Activated CD4-positive, alpha-beta T cell treated with anti-CD3 and anti-CD28 coated beads, Interleukin-10, Interleukin-2, amounts not matched to agents 100 ng/mL and 50 ng/mL, durations not matched to agents 16 hours and 8 hours (primary cell): ENCODE measurements at regions not wholly inside any gene's neighbourhood (a gene's known extent, or its start where the extent isn't known, plus 50 kb on each side); places are given as distances from the start of the nearest gene placed in this dataset.

ENCODE experiments used
- DNase-seq: peaks from one replicate; pipeline ENCODE4 v3.0.0-alpha.2; 2020

DNA sequence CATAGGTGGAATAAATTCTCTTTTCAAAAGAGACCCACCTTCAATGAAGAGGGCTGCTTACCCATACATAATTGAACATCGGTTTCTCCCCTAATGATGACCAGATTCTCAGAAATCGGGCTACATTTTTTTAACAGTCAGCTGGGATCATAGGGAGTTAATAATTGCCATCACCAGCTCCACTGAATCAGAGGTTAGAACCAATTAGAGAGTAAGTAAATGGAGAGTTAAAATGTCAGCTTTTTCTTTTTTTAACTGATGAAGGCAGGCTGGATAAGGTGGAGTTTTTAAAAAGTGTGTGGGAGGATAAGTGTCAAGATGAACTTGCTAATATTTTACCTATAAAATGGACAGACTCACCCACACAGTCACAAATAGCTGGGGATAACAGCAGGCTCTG, 584.5 kb upstream of the NR3C2 start:
- no peak for DNase-seq

DNA sequence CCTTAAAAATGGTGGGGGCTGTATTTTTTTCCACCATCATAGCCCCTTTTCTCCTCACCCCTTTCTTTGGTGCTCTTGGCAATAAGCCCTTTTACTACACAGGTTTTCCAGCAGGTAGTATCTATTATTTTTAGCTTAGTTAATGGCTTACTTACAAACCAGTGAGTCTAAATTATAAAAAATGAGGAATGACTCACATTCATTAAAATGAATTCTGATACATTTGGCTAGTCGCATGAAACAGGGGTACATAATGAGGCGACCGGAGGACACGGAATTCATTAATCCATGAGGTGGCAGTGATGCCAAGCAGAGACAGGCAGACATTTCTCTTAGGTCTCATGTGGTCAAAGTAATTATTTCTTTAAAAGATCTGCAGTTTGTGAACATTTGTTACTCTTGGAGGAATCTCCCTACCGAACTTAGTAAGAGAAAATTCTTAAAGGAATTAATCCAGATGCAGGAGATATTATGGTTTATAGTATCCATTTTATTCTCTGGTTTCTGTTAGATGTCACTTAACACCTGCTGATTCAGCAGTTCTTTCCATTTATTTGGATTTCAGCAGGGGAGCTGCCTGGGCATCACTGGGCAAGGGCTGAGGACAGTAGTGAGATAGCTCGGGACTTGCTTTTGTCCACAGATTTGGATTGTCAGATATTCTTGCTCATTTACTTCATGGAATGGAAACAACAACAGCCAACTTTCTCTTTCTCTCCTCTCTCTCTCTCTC, 575.0 kb upstream of the NR3C2 start:
- DNase-seq = no peak

DNA sequence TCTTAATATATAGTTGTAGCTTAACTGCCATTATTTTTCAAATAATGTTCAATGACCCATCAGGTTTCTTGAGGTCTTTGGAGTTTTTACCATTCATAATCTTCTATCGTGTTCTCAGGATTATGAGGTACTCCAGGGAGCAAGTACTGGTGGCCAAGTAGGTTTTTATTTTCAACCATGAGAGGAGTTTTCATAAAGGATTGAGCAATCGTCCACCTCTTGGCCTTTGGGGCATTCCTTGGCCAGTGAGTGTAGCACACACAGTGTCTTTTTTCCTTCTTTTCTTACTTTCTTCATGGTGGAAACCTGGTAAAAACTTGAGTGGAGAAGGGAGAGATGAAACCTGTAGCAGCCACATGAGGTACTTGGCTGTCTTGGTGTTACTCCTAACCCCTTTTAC, 567.0 kb upstream of the NR3C2 start:
- DNase-seq = no peak

DNA sequence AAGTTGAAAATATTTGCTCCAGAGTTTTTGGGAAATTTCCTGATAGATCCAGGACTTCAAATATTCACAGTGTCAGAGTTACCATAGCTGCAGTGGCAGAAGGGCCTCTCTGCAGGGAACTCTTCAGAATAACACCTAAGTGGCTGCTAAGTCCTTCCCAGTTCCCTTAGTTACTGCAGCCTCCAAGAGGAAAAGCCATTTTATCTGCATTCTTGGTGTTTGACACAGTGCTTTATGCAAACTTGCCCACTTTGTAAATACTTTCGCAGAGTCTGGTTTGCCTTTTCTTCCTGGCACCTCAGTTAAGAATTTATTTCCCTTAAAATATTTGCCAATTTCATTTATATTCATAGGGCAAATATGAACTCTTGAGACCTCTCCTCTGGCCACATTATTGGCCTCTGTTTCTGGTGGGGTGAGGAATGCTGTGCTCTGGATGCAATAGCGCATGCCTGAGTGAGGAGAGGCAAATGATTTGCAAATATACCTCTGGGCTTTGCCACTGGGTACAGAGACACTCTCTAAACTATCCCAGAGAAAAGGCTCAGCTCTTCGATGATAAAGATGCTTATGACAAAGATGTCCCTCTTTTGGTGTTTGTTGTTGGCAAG, 566.3 kb upstream of the NR3C2 start:
- no peak for DNase-seq

DNA sequence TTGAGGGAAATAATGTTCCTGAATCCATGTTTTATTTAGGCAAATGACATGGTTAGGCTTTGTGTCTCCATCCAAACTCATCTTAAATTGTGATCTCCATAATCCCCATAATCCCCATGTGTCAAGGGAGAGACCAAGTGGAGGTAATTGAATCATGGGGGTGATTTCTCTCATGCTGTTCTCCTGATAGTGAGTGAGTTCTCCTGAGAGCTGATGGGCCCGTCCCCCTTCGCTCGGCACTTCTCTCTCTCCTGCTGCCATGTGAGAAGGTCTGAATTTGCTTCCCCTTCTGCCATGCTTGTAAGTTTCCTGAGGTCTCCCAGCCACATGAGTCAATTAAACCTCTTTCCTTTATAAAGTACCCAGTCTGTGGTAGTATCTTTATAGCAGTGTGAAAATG, 563.0 kb upstream of the NR3C2 start:
- no peak for DNase-seq

DNA sequence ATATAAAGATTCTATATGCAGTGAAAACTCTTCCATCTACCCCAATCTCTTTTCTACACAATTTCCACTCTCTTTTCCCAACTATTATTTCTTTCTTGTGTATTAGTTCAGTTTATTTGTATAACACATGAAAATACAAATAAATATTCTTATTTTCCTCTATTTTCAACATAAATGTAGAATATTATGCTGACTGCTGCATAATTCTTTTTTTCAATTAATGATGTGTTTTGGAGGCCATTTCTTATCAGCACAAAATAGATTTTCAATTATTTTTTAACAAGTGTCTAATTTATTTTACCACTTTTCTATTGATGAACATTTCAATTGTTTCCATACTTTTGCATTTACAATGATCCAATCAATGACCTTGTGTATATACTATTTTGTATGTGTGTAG, 557.7 kb upstream of the NR3C2 start:
- no peak for DNase-seq

DNA sequence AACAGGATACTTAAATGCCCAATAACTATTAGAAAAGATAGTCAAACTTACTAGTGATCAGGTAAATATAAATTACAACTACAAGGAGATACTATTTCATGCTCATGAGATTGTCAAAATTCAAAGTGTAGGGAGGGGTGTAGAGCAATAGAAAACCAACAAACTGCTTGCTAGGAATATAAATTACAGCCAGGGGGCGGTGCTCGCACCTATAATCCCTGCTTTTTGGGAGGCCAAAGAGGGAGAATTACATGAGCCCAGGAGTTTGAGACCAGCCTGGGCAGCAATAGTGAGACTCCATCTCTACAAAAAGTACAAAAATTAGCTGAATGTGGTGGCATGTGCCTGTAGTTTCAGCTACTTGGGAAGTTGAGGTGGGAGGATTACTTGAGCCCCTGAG, 556.5 kb upstream of the NR3C2 start:
- DNase-seq = peak; percentile 4

DNA sequence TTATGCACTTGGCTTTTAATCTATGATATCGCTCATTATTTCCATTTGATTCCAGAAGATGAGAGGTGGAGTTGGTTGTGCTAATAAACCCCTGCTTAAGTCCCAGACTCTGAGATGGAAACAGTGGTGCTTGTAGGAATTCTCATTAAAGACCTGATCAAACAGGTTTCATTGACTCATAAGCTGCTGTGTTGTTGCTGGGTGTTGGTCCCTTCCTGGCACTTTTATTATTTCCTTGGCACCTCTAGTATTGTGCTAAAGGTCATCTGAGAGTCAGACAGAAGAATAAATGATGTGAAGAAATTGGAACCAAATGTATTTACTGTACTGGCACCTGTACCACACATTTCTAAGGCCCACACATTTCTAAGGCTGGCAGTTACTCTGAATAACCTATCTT, 544.7 kb upstream of the NR3C2 start:
- no peak for DNase-seq

DNA sequence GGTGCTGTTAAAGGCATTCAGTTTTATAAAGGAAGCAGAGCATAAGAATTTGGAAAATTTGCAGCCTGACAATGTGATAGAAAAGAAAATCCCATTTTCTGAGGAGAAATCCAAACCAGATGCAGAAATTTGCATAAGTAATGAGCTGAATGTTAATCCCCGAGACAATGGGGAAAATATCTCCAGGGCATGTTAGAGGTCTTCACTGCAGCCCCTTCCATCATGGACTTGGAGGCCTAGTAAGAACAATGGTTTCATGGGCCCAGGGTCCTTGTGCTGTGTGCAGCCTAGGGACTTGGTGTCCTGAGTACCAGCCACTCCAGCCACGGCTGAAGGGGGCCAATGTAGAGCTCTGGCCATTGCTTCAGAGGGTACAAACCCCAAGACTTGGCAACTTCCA, 542.7 kb upstream of the NR3C2 start:
- no peak for DNase-seq

DNA sequence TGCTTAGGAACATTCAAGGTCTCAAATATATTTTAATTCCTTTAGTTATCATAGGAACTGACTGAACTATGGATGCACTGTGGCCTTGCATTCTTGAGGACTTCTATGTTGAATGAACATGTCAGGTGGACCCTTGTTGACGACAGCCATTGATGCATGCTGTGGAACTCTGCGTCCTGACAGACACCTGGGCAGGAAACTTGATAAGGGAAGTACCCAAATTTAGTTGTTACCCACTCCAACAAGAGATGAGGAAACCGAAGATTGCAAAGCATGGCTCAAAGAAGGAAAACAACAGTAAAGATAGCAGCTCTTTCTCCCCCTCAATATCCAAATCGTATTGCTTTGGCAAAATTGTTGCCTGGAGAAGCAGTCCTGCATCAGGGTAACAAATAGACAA, 540.0 kb upstream of the NR3C2 start:
- DNase-seq = no peak

DNA sequence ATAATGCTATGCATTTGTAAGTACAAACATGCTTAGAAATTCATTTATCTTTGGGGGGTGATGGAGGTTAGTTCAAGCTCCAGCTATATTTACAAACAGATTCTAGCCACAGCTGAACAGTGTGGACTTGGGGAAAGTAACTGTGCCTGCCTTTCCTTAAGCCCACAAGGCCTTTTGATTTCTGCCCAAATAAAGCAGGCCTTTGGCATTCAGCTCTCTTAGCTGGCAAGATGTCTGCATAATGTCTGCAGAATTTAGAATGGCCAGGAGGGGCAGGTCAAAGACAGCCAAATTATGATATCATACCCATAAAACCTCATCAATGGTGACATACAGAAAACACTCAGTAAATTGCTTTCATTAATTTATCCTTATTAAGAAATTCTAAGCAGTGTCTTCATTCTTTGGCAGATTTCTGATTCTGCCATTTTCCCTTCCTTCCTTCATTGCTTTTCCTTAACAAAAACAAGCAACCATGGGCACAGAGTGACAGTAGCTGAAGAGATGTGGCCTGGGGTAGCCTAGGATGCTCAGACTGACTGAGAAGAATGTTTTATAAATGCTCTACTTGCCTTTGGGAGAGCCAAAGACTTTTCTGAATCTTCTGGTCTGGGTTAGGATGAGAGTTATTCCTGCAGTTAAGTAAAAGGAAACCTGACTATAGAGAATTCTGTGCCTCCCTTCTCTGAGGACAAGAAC, 538.7 kb upstream of the NR3C2 start:
- DNase-seq = no peak

DNA sequence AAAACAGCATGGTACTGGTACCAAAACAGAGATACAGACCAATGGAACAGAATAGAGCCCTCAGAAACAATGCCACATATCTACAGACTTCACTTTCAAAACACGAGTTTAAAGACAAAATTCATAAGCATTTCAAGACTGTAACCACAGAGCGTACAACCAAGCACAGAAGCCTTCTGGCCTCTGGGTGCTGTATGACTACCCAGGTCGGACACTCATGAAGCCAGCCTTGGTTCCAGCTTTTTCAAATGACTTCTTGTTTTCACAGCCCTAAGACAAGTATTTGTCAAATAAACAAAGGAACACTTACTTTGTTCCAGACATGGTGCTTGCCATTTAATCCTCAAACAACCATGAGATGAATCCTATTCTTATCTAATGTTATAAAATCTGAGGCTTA, 536.1 kb upstream of the NR3C2 start:
- no peak for DNase-seq

DNA sequence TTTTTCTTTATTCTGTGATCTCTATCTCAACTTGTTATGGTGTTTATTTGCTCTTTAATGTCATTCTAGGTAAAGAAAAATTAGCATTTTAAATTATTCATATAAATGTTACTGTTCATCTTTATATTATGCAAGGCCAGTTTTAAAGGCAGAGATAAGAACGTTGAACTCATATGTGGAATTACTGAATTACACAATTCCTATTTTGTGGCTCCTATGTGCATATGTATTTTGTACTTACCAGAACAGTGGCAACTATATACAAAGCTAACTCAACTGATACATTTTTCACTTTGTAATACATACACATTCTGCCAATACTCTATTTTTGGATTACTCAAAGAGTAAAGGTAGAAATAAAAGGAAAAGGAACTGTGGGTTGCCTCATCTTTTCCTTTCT, 533.2 kb upstream of the NR3C2 start:
- DNase-seq = no peak

DNA sequence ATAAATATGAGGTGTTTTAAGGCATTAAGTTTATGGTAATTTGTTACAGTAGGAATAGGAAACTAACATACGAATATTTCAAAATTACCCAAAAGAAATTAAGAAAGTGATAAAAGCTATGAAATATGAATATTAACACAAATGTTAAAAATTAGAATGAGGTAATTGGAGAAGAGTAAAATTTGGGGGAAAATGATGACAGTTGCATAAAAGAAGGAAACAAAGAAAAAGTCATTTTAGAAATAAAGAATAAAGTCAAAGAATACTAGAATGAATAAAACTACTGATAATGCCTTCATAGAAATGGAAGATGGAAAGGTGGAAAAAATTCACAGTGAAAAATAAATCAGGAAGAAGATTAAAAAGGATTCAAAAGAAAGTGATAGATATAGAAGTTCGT, 522.9 kb upstream of the NR3C2 start:
- DNase-seq = no peak

DNA sequence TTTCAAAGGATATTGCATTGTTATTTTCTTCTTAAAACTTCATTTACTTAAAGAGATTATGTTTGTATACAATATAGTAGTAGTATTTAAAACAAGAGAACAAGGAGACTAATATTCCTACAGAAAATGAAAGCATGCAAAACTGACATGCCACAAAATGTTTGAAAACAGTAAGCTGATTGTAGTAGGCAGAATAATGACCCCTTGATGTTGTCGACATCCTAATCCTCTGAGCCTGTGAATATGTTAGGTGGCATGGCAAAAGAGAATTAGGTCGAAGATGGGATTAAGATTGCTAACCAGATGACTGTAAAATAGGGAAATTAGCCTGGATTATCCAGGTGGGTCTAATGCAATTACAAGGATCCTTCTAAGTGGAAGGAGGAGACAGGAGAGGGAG, 522.2 kb upstream of the NR3C2 start:
- DNase-seq = no peak

DNA sequence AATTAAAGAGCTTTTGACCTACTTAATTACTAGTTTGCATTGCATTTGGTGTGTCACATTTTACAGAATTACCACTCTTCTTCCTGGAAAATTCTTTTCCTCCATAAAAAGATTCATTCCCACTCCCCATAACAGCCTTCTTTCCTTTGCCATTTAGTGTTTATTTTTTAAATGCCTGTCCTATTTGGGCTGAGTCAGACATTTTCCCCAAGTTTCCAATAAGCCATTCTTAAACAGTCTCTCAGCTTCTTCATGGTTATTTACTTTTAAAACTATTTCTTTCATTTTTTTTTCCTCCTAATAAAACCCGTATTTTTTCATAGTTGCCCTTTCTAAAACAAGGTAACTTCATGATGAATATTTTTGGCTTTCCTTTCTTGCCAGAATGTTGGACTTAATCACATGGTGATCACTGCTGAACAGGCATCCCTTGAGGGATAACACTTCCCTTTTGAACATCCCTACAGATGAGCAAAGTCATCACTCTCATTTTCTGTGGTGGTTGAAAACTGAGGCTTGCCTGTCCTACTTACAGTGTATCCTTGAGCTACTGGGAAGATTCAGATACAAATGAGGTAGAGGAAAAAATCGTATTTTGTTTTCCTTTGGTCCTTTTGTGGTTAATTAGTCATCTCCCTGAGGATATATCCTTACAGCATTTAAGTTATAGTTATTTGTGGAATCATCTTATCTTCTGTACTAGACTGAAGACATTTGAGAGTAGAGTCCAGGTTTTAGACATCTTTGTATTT, 520.5 kb upstream of the NR3C2 start:
- DNase-seq = no peak

DNA sequence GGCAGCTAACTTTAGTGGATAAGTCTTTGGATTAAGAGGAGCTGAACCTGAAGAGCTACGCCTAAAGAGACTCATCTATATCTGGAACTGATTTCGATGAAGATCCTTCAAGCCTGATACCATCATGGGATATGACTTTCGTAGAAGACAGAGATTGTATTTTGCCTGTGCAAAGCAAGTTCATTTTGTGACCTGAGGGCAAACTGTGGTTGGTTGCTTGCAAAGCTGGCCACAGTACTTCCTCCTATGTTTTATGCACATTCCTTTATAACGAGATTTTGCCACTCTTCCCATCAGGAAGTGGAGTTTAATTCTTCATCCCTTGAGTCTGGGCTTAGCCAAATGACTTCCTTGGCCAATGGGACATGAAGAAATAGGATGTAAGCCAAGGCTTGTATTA, 519.3 kb upstream of the NR3C2 start:
- DNase-seq = no peak

DNA sequence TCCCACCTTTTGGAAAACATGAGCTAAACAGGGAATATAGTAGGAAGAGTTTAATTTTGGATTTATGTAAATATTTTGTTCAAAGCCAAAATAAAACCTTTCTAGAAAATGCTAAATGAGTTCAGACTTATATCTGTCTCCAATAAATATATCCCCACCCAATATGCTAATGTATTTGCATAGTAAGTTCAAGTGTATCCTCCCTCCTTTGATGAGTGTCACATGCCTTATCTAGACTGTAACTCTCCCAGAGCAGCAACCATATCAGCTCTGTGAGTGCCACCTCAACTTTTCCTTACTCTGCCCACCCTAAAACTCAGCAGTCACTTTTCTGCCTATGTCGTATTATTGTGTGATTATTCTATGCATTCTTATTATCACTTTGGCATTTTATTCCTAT, 516.1 kb upstream of the NR3C2 start:
- DNase-seq = no peak

DNA sequence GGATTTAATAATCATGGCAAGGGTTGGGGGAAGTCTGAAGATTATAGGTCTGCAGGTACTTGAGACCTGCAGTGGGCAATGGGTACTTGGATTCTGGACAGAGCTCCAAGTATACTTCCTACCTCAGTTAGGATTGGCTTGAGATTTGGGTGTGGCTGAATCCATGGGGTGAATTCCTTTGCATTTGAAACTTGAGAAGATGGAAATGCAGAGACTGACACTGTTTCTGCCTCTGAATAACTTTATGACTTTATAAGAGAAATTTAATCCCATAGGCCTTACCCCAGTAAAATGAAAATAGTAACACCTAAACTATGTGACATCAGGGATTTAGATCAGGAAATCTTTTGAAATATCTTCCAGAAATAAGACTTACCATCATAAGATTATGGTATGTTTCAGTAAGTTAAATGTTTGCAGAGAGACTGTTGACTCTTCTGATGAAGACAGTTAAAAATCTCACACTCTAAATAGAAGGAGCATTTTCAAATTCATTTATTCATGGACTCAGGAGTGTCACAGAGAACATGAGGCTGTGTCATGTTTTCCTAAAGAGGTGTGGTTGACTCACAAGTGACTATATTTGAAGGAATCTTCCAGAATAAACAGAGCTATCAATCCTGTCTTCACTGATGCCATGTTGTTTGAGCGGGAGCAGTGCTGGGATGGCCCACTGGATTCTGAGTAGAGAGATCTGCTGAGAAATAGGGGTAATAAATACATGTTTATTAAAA, 513.5 kb upstream of the NR3C2 start:
- no peak for DNase-seq

DNA sequence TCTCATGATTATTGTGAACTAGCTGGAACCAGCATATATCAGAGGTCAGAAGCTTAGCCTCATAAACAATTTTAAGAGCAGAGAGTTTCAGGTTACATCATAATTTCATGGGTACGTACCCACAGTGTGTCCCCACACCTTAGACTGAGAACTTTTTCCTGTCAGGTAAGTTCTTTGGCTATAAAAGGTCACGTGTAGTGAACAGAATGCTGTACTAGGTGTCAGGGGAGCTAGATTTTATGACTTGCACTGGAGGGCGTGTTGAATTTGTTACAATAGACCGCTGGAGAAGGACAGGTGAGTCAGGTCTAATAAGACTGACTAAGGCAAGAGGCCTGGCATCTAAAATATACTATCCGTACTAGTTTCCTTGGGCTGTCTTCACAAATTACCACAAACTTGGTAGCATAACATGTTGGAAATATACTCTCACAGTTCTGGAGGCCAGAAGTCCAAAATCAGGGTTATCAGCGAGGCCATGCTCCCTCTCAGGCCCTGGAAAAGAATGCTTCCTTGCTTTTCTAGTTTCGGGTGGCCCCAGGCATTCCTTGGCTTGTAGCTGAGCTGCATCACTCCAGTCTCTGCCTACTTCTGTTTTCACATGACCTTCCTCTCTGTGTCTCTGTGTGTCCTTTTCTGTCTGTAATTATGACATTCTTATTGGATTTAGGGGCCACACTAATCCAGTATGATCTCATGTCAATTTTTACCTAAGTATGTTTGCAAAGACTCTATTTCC, 512.0 kb upstream of the NR3C2 start:
- no peak for DNase-seq

DNA sequence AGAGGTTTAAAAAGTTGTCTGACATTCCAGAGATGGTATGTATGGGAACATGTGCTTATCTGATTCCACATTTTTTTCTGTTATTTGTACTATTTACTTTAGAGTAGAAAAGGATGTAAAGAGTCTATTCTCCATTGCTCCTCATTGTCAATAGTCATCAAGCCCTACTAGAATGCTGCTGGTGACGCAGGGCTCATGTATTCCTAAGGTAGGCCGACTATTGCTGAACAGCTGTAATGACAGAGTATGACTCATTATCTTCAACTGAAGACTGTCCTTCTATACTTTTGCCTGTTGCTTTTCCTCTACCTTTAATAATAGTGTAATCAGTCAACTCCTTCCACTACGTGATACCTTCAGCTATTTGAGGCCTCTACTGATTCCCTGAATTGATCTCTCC, 509.1 kb upstream of the NR3C2 start:
- DNase-seq = no peak

DNA sequence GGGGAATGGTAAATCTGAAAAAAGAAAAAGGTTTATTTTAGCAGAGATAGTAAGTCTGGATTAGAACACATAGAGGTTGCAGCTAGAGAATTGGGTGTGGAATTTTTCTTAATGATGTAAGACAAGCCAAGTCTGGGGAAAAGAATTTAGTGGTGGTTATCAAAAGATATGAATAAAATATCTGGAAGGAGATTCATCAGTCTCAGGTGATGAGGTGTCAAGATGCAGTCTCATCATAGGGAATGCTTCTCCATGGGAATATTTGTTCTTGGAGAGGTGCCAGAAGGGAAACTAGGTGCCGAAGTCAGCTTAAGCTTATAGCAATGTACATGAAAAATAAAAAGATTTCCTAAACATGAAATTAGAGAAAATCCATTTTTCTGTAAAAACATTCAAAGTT, 504.1 kb upstream of the NR3C2 start:
- DNase-seq = no peak
